ENCODE measurements at regions not wholly inside any gene's neighbourhood (a gene's known extent, or its start where the extent isn't known, plus 50 kb on each side); places are given as distances from the start of the nearest gene placed in this dataset.

- TF ChIP-seq POLR2A (IDR thresholded peaks at IDR 0.05), result no peak
- no peak for TF ChIP-seq CTCF (IDR thresholded peaks at IDR 0.05)
These were observed 526.2 kb upstream of the TNP1 start for GRCh38 chr2:217386041-217386440.

All from testis (tissue), 2 donors.